ENCODE measurements at regions not wholly inside any gene's neighbourhood (a gene's known extent, or its start where the extent isn't known, plus 50 kb on each side); places are given as distances from the start of the nearest gene placed in this dataset.

DNA sequence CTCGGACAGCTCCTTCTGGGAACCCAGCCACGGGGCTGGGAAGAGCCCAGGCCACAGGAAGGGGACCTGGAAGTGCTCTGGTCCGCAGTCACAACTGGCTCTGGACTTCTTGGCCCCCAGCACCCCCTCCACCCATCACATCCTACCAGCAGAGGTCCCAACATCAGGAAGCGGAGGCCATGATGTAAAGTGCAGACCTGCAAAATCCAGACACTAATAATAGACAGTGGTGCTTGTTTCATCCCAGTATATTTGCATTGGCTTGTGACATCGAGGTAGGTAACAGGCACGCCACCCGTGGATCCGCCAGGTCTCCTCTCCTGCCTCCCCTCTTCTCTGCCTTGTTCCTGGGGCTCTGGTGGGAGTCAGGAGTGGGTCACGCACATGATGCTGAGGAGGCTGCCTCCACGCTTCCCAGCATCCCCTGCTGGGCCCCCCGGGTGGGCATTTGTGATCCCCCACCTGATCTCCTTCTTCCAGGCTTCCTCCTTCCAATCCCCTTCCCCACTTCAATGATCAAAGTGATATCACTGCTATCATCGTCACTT lies 1454.0 kb downstream of the BRD1 start:
- no peaks in the 10 kb centered on the region for H4K20me1 ChIP-seq (ENCODE audit: insufficient read depth)
- no peaks in the 10 kb centered on the region for H3K36me3 ChIP-seq (ENCODE audit: control insufficient read depth in 1 of 2, insufficient read depth in 2 of 2, low read length in 2 of 2)
- H3K27ac ChIP-seq (ENCODE audit: low read depth, low read length), result no peak overlapping the region
- BruUV-seq (replicated peaks), result no TSS peak
- no peaks in the 10 kb centered on the region for H3K79me2 ChIP-seq (ENCODE audit: insufficient read depth, low read length)
- ChIA-PET RAD21 (ENCODE audit: low non-redundant PET in 1 of 2, low total read pairs in 2 of 2, uncharacterized antibody in 2 of 2, unreplicated experiment in 2 of 2) (no interaction called here), CTCF (no interaction called here), POLR2A (no interaction called here)
- H3K9me3 ChIP-seq (ENCODE audit: control insufficient read depth in 1 of 2, insufficient read depth in 1 of 2, low read depth in 1 of 2, low read length in 2 of 2), result no peaks in the 10 kb centered on the region; a peak in 1 of 4 replicates
- no peaks in the 10 kb centered on the region for H3K9me2 ChIP-seq (ENCODE audit: insufficient read depth)
- no peaks in the 10 kb centered on the region for H3K4me1 ChIP-seq (ENCODE audit: control insufficient read depth in 1 of 2, insufficient read depth in 2 of 2, low read length in 2 of 2)
- ATAC-seq (no peak), DNase-seq (ENCODE audit: low read depth, low spot score) (no peak)
- H3K4me3 ChIP-seq (replicated peaks in 1 of 2; ENCODE audit: low read depth in 1 of 2, low read length in 2 of 2), result no peak overlapping the region
- no peak overlapping the region for H3K4me2 ChIP-seq (ENCODE audit: low read length)
- no peak overlapping the region for H2AFZ ChIP-seq (ENCODE audit: low read depth, low read length, poor library complexity, severe bottlenecking)
- intact Hi-C loops (cut with micrococcal nuclease), result no loop called here
- no peak overlapping the region for H3K9ac ChIP-seq (ENCODE audit: low read length)
- H3K27me3 ChIP-seq (ENCODE audit: insufficient read depth, low read length), result no peaks in the 10 kb centered on the region
- TF ChIP-seq CEBPB (IDR thresholded peaks at IDR 0.05; ENCODE audit: low read depth) (no peak), ELF1 (IDR thresholded peaks at IDR 0.05; ENCODE audit: borderline replicate concordance, low read depth) (no peak), EGR1 (IDR thresholded peaks at IDR 0.05; ENCODE audit: low read depth) (no peak), CBX3 (IDR thresholded peaks at IDR 0.05; ENCODE audit: low read depth) (no peak), POLR2AphosphoS5 (IDR thresholded peaks at IDR 0.05; ENCODE audit: low read depth, low read length) (no peak), RAD21 (IDR thresholded peaks at IDR 0.05; ENCODE audit: low read depth) (no peak), REST (IDR thresholded peaks at IDR 0.05; ENCODE audit: low read depth) (no peak), FOSL1 (IDR thresholded peaks at IDR 0.05; ENCODE audit: low read depth) (no peak), ATF3 (IDR thresholded peaks at IDR 0.05) (no peak), YY1 (IDR thresholded peaks at IDR 0.05; ENCODE audit: extremely low read depth, insufficient replicate concordance, low read depth, low read length) (no peak), ZFX (IDR thresholded peaks at IDR 0.05) (no peak), SRF (IDR thresholded peaks at IDR 0.05; ENCODE audit: low read depth) (no peak), POLR2A (IDR thresholded peaks at IDR 0.05; ENCODE audit: borderline replicate concordance, extremely low read depth, insufficient read depth, insufficient read length) (no peak), JUND (IDR thresholded peaks at IDR 0.05) (no peak), ZNF274 (IDR thresholded peaks at IDR 0.05; ENCODE audit: low read depth, low read length) (no peak), EZH2phosphoT487 (IDR thresholded peaks at IDR 0.05; ENCODE audit: borderline replicate concordance) (no peak)
